SK-N-SH treated with all-trans-retinoic acid at 6 μM for 48 hours (cell line): ENCODE measurements at regions not wholly inside any gene's neighbourhood (a gene's known extent, or its start where the extent isn't known, plus 50 kb on each side); places are given as distances from the start of the nearest gene placed in this dataset.

Experiments used
- ARNTL ChIP-seq: fragments of 450-650 bp; formaldehyde crosslinking; IDR thresholded peaks from 2 replicates; pipeline ENCODE4 v1.5.0; 2020; ENCODE audit warnings: low read depth, mild to moderate bottlenecking, moderate library complexity, borderline replicate concordance
- BACH2 ChIP-seq: fragments of 250-450 bp; sonication (Bioruptor Pico); IDR thresholded peaks from 2 replicates; pipeline ENCODE4 v1.9.0; 2021; ENCODE audit warnings: mild to moderate bottlenecking, borderline replicate concordance
- CSDC2 ChIP-seq: fragments of 250-450 bp; sonication (Bioruptor Pico); IDR thresholded peaks from 2 replicates; pipeline ENCODE4 v1.5.0; 2020; ENCODE audit warnings: mild to moderate bottlenecking, moderate library complexity
- ISL1 ChIP-seq: fragments of 250-450 bp; sonication (Bioruptor Pico); IDR thresholded peaks from 2 replicates; pipeline ENCODE4 v2.1.2; 2022; ENCODE audit warnings: mild to moderate bottlenecking, moderate library complexity
- PATZ1 ChIP-seq: fragments of 250-450 bp; sonication (Bioruptor Pico); IDR thresholded peaks from 2 replicates; pipeline ENCODE4 v1.8.0; 2020; ENCODE audit warnings: mild to moderate bottlenecking, moderate library complexity, borderline replicate concordance
- PPARA ChIP-seq: fragments of 250-450 bp; sonication (Bioruptor Pico); IDR thresholded peaks from 2 replicates; pipeline ENCODE4 v1.5.0; 2020; ENCODE audit warnings: mild to moderate bottlenecking, borderline replicate concordance
- RARB ChIP-seq: fragments of 250-450 bp; sonication (Bioruptor Pico); IDR thresholded peaks from 2 replicates; pipeline ENCODE4 v1.8.0; 2021; ENCODE audit warnings: mild to moderate bottlenecking, moderate library complexity
- TSHZ2 ChIP-seq: fragments of 250-450 bp; sonication (Bioruptor Pico); IDR thresholded peaks from 2 replicates; pipeline ENCODE4 v1.5.0; 2020; ENCODE audit warnings: mild to moderate bottlenecking, moderate library complexity
- ZC3H10 ChIP-seq: fragments of 250-450 bp; sonication (Bioruptor Pico); IDR thresholded peaks from 2 replicates; pipeline ENCODE4 v1.5.1; 2021; ENCODE audit warnings: mild to moderate bottlenecking, moderate library complexity
- ZFP30 ChIP-seq: fragments of 450-650 bp; formaldehyde crosslinking; IDR thresholded peaks from 2 replicates; pipeline ENCODE4 v1.5.0; 2022; ENCODE audit warnings: mild to moderate bottlenecking, moderate library complexity
- ZNF565 ChIP-seq: fragments of 450-650 bp; formaldehyde crosslinking; conservative IDR thresholded peaks from 2 replicates; pipeline ENCODE4 v1.5.0; 2020; ENCODE audit warnings: low read depth, mild to moderate bottlenecking, moderate library complexity
- ZNF8 ChIP-seq: fragments of 450-650 bp; formaldehyde crosslinking; IDR thresholded peaks from 2 replicates; pipeline ENCODE4 v1.5.0; 2020; ENCODE audit warnings: mild to moderate bottlenecking, moderate library complexity
- TF ChIP-seq, protein P1 (sequence below): fragments of 250-450 bp; sonication (Bioruptor Pico); IDR thresholded peaks from 2 replicates; pipeline ENCODE4 v1.5.1; 2020; ENCODE audit warnings: low read depth, mild to moderate bottlenecking, moderate library complexity
- TF ChIP-seq, protein P2 (sequence below): fragments of 250-450 bp; sonication (Bioruptor Pico); IDR thresholded peaks from 2 replicates; pipeline ENCODE4 v1.8.0; 2021; ENCODE audit warnings: low read depth, mild to moderate bottlenecking, moderate library complexity, borderline replicate concordance

DNA sequence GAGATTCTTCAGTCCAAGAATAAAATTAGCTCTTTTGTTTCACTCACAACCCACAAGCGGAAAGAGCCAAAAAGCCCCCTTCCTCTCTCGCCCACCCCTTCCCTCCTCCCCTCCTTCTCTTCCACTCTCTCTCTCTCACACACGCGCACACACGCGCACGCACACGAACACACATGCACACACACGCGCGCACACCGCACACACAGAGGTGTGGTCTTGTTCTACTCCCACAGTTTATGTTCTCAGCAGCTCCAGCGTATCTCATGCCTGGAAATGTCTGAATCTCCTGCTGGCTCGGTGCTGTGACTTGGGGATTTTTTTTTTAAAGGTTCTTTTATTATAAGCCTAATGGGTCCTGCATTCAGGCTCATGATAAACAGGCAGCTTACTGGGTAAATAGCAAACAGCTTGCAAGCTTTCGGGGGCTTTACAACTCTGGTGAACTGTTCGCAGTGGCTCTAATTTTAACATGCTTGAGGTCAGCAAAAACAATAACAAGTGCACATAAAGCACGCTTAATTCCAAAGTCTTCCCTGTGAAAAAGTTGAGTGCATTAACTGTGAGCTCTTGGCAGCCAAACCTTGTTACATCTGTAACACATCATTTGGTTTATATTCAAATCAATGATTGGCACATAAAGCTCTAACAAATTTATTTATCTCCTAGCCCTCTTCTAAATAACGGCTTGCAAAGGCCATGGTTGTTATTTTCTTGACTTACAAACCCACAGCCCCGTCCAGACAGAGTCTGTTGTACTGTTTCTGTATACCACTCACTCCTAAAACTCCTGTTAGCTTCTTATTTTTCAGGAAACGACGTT, 424.1 kb upstream of the MGMT start:
- TF ChIP-seq PPARA (CRISPR knock-in tag) = no peak
- no peak for TF ChIP-seq ZNF565
- TF ChIP-seq CSDC2 (CRISPR knock-in tag) = no peak
- no peak for TF ChIP-seq ARNTL (CRISPR knock-in tag)
- no peak for TF ChIP-seq ZC3H10
- no peak for TF ChIP-seq ZNF8 (CRISPR knock-in tag)
- no peak for TF ChIP-seq RARB (CRISPR knock-in tag)
- no peak for TF ChIP-seq PATZ1 (CRISPR knock-in tag)
- TF ChIP-seq, protein P1, sequence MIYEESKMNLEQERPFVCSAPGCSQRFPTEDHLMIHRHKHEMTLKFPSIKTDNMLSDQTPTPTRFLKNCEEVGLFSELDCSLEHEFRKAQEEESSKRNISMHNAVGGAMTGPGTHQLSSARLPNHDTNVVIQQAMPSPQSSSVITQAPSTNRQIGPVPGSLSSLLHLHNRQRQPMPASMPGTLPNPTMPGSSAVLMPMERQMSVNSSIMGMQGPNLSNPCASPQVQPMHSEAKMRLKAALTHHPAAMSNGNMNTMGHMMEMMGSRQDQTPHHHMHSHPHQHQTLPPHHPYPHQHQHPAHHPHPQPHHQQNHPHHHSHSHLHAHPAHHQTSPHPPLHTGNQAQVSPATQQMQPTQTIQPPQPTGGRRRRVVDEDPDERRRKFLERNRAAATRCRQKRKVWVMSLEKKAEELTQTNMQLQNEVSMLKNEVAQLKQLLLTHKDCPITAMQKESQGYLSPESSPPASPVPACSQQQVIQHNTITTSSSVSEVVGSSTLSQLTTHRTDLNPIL (CRISPR knock-in tag) = no peak
- TF ChIP-seq BACH2 = no peak
- no peak for TF ChIP-seq TSHZ2 (CRISPR knock-in tag)
- TF ChIP-seq ISL1 = no peak
- TF ChIP-seq ZFP30 (CRISPR knock-in tag) = no peak
- TF ChIP-seq, protein P2, sequence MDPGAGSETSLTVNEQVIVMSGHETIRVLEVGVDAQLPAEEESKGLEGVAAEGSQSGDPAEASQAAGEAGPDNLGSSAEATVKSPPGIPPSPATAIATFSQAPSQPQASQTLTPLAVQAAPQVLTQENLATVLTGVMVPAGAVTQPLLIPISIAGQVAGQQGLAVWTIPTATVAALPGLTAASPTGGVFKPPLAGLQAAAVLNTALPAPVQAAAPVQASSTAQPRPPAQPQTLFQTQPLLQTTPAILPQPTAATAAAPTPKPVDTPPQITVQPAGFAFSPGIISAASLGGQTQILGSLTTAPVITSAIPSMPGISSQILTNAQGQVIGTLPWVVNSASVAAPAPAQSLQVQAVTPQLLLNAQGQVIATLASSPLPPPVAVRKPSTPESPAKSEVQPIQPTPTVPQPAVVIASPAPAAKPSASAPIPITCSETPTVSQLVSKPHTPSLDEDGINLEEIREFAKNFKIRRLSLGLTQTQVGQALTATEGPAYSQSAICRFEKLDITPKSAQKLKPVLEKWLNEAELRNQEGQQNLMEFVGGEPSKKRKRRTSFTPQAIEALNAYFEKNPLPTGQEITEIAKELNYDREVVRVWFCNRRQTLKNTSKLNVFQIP = no peak
